ENCODE measurements at regions not wholly inside any gene's neighbourhood (a gene's known extent, or its start where the extent isn't known, plus 50 kb on each side); places are given as distances from the start of the nearest gene placed in this dataset.

GRCh38 chr13:65387743-65388347, 1842.3 kb downstream of the PCDH9 start:
- TF ChIP-seq POLR2A (IDR thresholded peaks at IDR 0.05; ENCODE audit: low read length) = no peak
- no peak for TF ChIP-seq GATA1 (IDR thresholded peaks at IDR 0.05; ENCODE audit: low read depth, low read length)
